ENCODE measurements at regions not wholly inside any gene's neighbourhood (a gene's known extent, or its start where the extent isn't known, plus 50 kb on each side); places are given as distances from the start of the nearest gene placed in this dataset.

GRCh38 chr7:18387191-18387735 is 108.3 kb upstream of the HDAC9 start:
- intact Hi-C loops (cut with micrococcal nuclease) = no loop called here
- Histone ChIP-seq H3K9me3 (replicated peaks; ENCODE audit: control insufficient read depth, insufficient read depth, low read length) (no peaks in the 10 kb centered on the region), H2AFZ (ENCODE audit: low read depth, low read length) (no peak overlapping the region), H3K4me3 (replicated peaks in 1 of 3; ENCODE audit: insufficient read depth in 1 of 3, low read depth in 1 of 3, low read length in 3 of 3) (no peak overlapping the region), H3K9ac (replicated peaks; ENCODE audit: extremely low read depth, insufficient read depth, low read length) (no peak overlapping the region), H3K27me3 (ENCODE audit: control insufficient read depth in 2 of 2, insufficient read depth in 2 of 2, low read length in 2 of 2) (no peaks in the 10 kb centered on the region), H3K4me1 (ENCODE audit: control insufficient read depth, extremely low read depth, insufficient read depth, low read length) (peaks cover 16% of the 10 kb centered on the region), H3K4me2 (ENCODE audit: insufficient read depth, low read length) (no peak overlapping the region), H3K27ac (ENCODE audit: insufficient read depth, low read depth, low read length) (no peak overlapping the region), H3K79me2 (ENCODE audit: control insufficient read depth, insufficient read depth, low read length) (no peaks in the 10 kb centered on the region), H3K9me1 (replicated peaks; ENCODE audit: control insufficient read depth, extremely low read depth, insufficient read depth, low read length) (no peaks in the 10 kb centered on the region), H4K20me1 (replicated peaks; ENCODE audit: control insufficient read depth, extremely low read depth, insufficient read depth, low read length) (no peaks in the 10 kb centered on the region), H3K36me3 (ENCODE audit: control insufficient read depth in 2 of 2, extremely low read depth in 1 of 2, insufficient read depth in 2 of 2, low read length in 2 of 2) (no peaks in the 10 kb centered on the region)
- ChIA-PET POLR2A (interaction anchor here (0.5 kb wide), 1 partner anchor 1089 kb away, joined by 4 read pairs; the partner anchor contains the start of gene AHR), CTCF (interaction anchor here (0.8 to 1.3 kb wide), 6 partner anchors 29 to 625 kb away, joined by 3 to 4 read pairs (median 3); no protein-coding TSS in a partner anchor)
- FAIRE-seq (no peak), DNase-seq (ENCODE audit: low read depth, low spot score) (no peak)
- dilution Hi-C loops (cut with MboI; ENCODE audit: extremely low pct_ligation_motif_present, low sequenced_read_pairs) = no loop called here
- BruUV-seq (replicated peaks) = no TSS peak
- TF ChIP-seq, protein P1, sequence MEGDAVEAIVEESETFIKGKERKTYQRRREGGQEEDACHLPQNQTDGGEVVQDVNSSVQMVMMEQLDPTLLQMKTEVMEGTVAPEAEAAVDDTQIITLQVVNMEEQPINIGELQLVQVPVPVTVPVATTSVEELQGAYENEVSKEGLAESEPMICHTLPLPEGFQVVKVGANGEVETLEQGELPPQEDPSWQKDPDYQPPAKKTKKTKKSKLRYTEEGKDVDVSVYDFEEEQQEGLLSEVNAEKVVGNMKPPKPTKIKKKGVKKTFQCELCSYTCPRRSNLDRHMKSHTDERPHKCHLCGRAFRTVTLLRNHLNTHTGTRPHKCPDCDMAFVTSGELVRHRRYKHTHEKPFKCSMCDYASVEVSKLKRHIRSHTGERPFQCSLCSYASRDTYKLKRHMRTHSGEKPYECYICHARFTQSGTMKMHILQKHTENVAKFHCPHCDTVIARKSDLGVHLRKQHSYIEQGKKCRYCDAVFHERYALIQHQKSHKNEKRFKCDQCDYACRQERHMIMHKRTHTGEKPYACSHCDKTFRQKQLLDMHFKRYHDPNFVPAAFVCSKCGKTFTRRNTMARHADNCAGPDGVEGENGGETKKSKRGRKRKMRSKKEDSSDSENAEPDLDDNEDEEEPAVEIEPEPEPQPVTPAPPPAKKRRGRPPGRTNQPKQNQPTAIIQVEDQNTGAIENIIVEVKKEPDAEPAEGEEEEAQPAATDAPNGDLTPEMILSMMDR (IDR thresholded peaks at IDR 0.05; ENCODE audit: extremely low read depth in 1 of 2, insufficient read depth in 1 of 2, low read depth in 1 of 2, low read length in 2 of 2) = no peak
- TF ChIP-seq JUN (IDR thresholded peaks at IDR 0.05; ENCODE audit: borderline replicate concordance, insufficient read depth, insufficient read length, low read depth) = no peak
- TF ChIP-seq POLR2A (IDR thresholded peaks at IDR 0.05; ENCODE audit: low read depth, low read length) = no peak
- TF ChIP-seq EZH2 (IDR thresholded peaks at IDR 0.05; ENCODE audit: borderline replicate concordance, low read depth, low read length, severe bottlenecking) = no peak
- no peak for TF ChIP-seq GATA2 (IDR thresholded peaks at IDR 0.05; ENCODE audit: insufficient read depth, insufficient read length, low read depth, low read length)
- no peak for TF ChIP-seq FOS (IDR thresholded peaks at IDR 0.05; ENCODE audit: borderline replicate concordance, insufficient read depth, low read length)
- no peak for TF ChIP-seq MYC (IDR thresholded peaks at IDR 0.05; ENCODE audit: low read depth, low read length)
- TF ChIP-seq, protein P2, sequence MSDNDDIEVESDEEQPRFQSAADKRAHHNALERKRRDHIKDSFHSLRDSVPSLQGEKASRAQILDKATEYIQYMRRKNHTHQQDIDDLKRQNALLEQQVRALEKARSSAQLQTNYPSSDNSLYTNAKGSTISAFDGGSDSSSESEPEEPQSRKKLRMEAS (IDR thresholded peaks at IDR 0.05; ENCODE audit: insufficient read depth, insufficient read length) = no peak
- TF ChIP-seq POLR2AphosphoS5 (IDR thresholded peaks at IDR 0.05; ENCODE audit: insufficient read depth, low read depth, low read length) = no peak

All from endothelial cell of umbilical vein (primary cell).